OCI-LY7 (cell line): ENCODE measurements at regions not wholly inside any gene's neighbourhood (a gene's known extent, or its start where the extent isn't known, plus 50 kb on each side); places are given as distances from the start of the nearest gene placed in this dataset.

Experiments used
- BruUV-seq: library from RNA; stranded (reverse); fragments of 400-500 nt; replicated peaks from 2 replicates; lab custom pipeline; 2021; lab: Mats Ljungman, UMichigan
- CTCF ChIA-PET: fragments of 300-600 bp; sonication (Branson Sonifier 250); formaldehyde crosslinking; loops from one replicate; lab custom pipeline; 2022; ENCODE audit warnings: antibody characterized with exemption; ENCODE audit not compliant: unreplicated experiment; lab: Charles Lee
- POLR2A ChIA-PET: fragments of 300-600 bp; sonication (Branson Sonifier 250); formaldehyde crosslinking; loops from one replicate; lab custom pipeline; 2022; ENCODE audit warnings: antibody characterized with exemption; lab: Charles Lee
- DNase-seq: peaks from one replicate; pipeline ENCODE4 v3.0.0-alpha.2; 2015; ENCODE audit warnings: low spot score
- H2AFZ ChIP-seq: fragments of 200-600 bp; sonication (generic), shearing (Covaris generic); 2 replicates; pipeline ENCODE4 v1.6.1; 2014; ENCODE audit warnings: mild to moderate bottlenecking, antibody characterized with exemption, low read length, moderate library complexity
- H3K27ac ChIP-seq: fragments of 200-600 bp; sonication (generic); 2 replicates; pipeline ENCODE4 v1.5.1; 2014; ENCODE audit warnings: mixed run types, low read depth, mild to moderate bottlenecking, moderate library complexity, low read length, inconsistent platforms; ENCODE audit not compliant: poor library complexity, severe bottlenecking
- H3K36me3 ChIP-seq: fragments of 200-600 bp; sonication (generic); 2 replicates; pipeline ENCODE4 v1.6.1; 2014; ENCODE audit warnings: mild to moderate bottlenecking, antibody characterized with exemption, low read length, moderate library complexity, mixed read lengths; ENCODE audit not compliant: insufficient read depth
- H3K4me1 ChIP-seq: fragments of 200-600 bp; sonication (generic); 2 replicates; pipeline ENCODE4 v1.5.1; 2014; ENCODE audit warnings: mild to moderate bottlenecking, low read length; ENCODE audit not compliant: insufficient read depth, poor library complexity, severe bottlenecking
- H3K4me2 ChIP-seq: fragments of 200-600 bp; sonication (generic); 2 replicates; pipeline ENCODE4 v1.6.1; 2014; ENCODE audit warnings: mild to moderate bottlenecking, low read length
- H3K4me3 ChIP-seq: fragments of 200-600 bp; sonication (generic); 2 replicates; pipeline ENCODE4 v1.5.1; 2014; ENCODE audit warnings: mild to moderate bottlenecking, low read depth, low read length; ENCODE audit not compliant: poor library complexity, severe bottlenecking
- H3K79me2 ChIP-seq: fragments of 200-600 bp; sonication (generic); 2 replicates; pipeline ENCODE4 v1.6.1; 2016; ENCODE audit warnings: low read depth, mild to moderate bottlenecking, low read length, moderate library complexity, mixed read lengths; ENCODE audit not compliant: insufficient read depth
- H3K9me2 ChIP-seq: fragments of 200-600 bp; sonication (generic); 2 replicates; pipeline ENCODE4 v1.6.1; 2016; ENCODE audit warnings: mild to moderate bottlenecking, low read length, mixed read lengths; ENCODE audit not compliant: insufficient read depth
- H3K9me3 ChIP-seq: fragments of 200-600 bp; sonication (generic); 2 replicates; pipeline ENCODE4 v1.6.1; 2014; ENCODE audit warnings: mild to moderate bottlenecking, mixed run types, low read length, mixed read lengths
- H4K20me1 ChIP-seq: fragments of 200-600 bp; sonication (generic); 2 replicates; pipeline ENCODE4 v1.6.1; 2014; ENCODE audit warnings: mild to moderate bottlenecking, antibody characterized with exemption, low read length, moderate library complexity, mixed read lengths; ENCODE audit not compliant: insufficient read depth
- CTCF ChIP-seq: fragments of 200-600 bp; sonication (generic); conservative IDR thresholded peaks from 2 replicates; pipeline ENCODE4 v1.5.1; 2014; ENCODE audit warnings: mild to moderate bottlenecking, antibody characterized with exemption, low read length, moderate library complexity, mixed read lengths
- EZH2phosphoT487 ChIP-seq: fragments of 200-600 bp; sonication (generic); IDR thresholded peaks from 2 replicates; pipeline ENCODE4 v1.6.1; 2018; ENCODE audit warnings: low read depth, borderline replicate concordance, mild to moderate bottlenecking, mixed run types, antibody characterized with exemption, low read length, moderate library complexity, mixed read lengths
- intact Hi-C: fragments of 100-400 bp; cut with micrococcal nuclease; formaldehyde crosslinking; loops from one replicate; pipeline ENCODE4 v1.10.0; 2022; ENCODE audit not compliant: unreplicated experiment

GRCh38 chrX:940691-941090, 271.8 kb downstream of the CRLF2 start:
- H3K9me3 ChIP-seq: no peaks in the 10 kb centered on the region
- H3K9me2 ChIP-seq: no peaks in the 10 kb centered on the region
- no TSS peak for BruUV-seq
- no peaks in the 10 kb centered on the region for H3K4me1 ChIP-seq
- intact Hi-C loops: no loop called here
- CTCF ChIA-PET: no interaction called here
- POLR2A ChIA-PET: no interaction called here
- H3K4me2 ChIP-seq: no peak overlapping the region
- no peak overlapping the region for H3K4me3 ChIP-seq
- no peak overlapping the region for H2AFZ ChIP-seq
- no peak overlapping the region for H3K27ac ChIP-seq
- no peak for DNase-seq
- H3K36me3 ChIP-seq: no peaks in the 10 kb centered on the region
- no peaks in the 10 kb centered on the region for H4K20me1 ChIP-seq
- no peak for TF ChIP-seq CTCF
- no peak for TF ChIP-seq EZH2phosphoT487
- H3K79me2 ChIP-seq: no peaks in the 10 kb centered on the region

GRCh38 chrX:936979-937769, 275.3 kb downstream of the CRLF2 start:
- intact Hi-C loops: no loop called here
- ChIA-PET CTCF (no interaction called here), POLR2A (no interaction called here)
- H3K27ac ChIP-seq: no peak overlapping the region
- H3K4me2 ChIP-seq: no peak overlapping the region
- no peaks in the 10 kb centered on the region for H3K36me3 ChIP-seq
- no peaks in the 10 kb centered on the region for H4K20me1 ChIP-seq
- no peak overlapping the region for H3K4me3 ChIP-seq
- TF ChIP-seq CTCF: no peak
- TF ChIP-seq EZH2phosphoT487: no peak
- DNase-seq: no peak
- H3K79me2 ChIP-seq: no peaks in the 10 kb centered on the region
- no peaks in the 10 kb centered on the region for H3K9me3 ChIP-seq
- no peaks in the 10 kb centered on the region for H3K4me1 ChIP-seq
- BruUV-seq: no TSS peak
- H2AFZ ChIP-seq: no peak overlapping the region
- H3K9me2 ChIP-seq: no peaks in the 10 kb centered on the region

GRCh38 chrX:933611-934010, 278.8 kb downstream of the CRLF2 start:
- Histone ChIP-seq H2AFZ (no peak overlapping the region), H3K27ac (no peak overlapping the region), H3K9me3 (no peaks in the 10 kb centered on the region), H4K20me1 (no peaks in the 10 kb centered on the region), H3K4me3 (no peak overlapping the region), H3K9me2 (no peaks in the 10 kb centered on the region), H3K79me2 (no peaks in the 10 kb centered on the region), H3K4me1 (no peaks in the 10 kb centered on the region), H3K4me2 (no peak overlapping the region), H3K36me3 (no peaks in the 10 kb centered on the region)
- TF ChIP-seq CTCF (no peak), EZH2phosphoT487 (no peak)
- intact Hi-C loops: no loop called here
- no TSS peak for BruUV-seq
- POLR2A ChIA-PET: no interaction called here
- DNase-seq: no peak
- CTCF ChIA-PET: no interaction called here
